ENCODE measurements at regions not wholly inside any gene's neighbourhood (a gene's known extent, or its start where the extent isn't known, plus 50 kb on each side); places are given as distances from the start of the nearest gene placed in this dataset.

- Histone ChIP-seq H3K27ac (ENCODE audit: low read depth in 1 of 3, low read length in 2 of 3) (no peak overlapping the region), H3K4me3 (ENCODE audit: low read depth in 1 of 3, low read length in 3 of 3) (no peak overlapping the region), H3K27me3 (ENCODE audit: control insufficient read depth in 3 of 3, insufficient read depth in 3 of 3, low read length in 3 of 3) (no peaks in the 10 kb centered on the region), H3K9me3 (ENCODE audit: control insufficient read depth in 2 of 2, insufficient read depth in 1 of 2, low read depth in 1 of 2, low read length in 1 of 2) (no peaks in the 10 kb centered on the region), H3K36me3 (ENCODE audit: control insufficient read depth in 3 of 3, insufficient read depth in 2 of 3, low read depth in 1 of 3, low read length in 3 of 3) (no peaks in the 10 kb centered on the region), H3K4me1 (ENCODE audit: control insufficient read depth in 3 of 3, insufficient read depth in 2 of 3, low read depth in 1 of 3, low read length in 2 of 3) (no peaks in the 10 kb centered on the region)
- 81 to 84% (median 82%) methylated on average over 1 of the region's 1 CpG for WGBS, 3 donors
- FAIRE-seq, result no peak
- no peak for DNase-seq
Observed at GRCh38 chr3:8189051-8189450, 312.6 kb upstream of the LMCD1 start.

- FAIRE-seq (no peak), DNase-seq (no peak)
- Histone ChIP-seq H3K27ac (ENCODE audit: low read depth in 1 of 3, low read length in 2 of 3) (no peak overlapping the region), H3K4me1 (ENCODE audit: control insufficient read depth in 3 of 3, insufficient read depth in 2 of 3, low read depth in 1 of 3, low read length in 2 of 3) (no peaks in the 10 kb centered on the region), H3K4me3 (ENCODE audit: low read depth in 1 of 3, low read length in 3 of 3) (no peak overlapping the region), H3K27me3 (ENCODE audit: control insufficient read depth in 3 of 3, insufficient read depth in 3 of 3, low read length in 3 of 3) (no peaks in the 10 kb centered on the region), H3K9me3 (ENCODE audit: control insufficient read depth in 2 of 2, insufficient read depth in 1 of 2, low read depth in 1 of 2, low read length in 1 of 2) (no peaks in the 10 kb centered on the region), H3K36me3 (ENCODE audit: control insufficient read depth in 3 of 3, insufficient read depth in 2 of 3, low read depth in 1 of 3, low read length in 3 of 3) (no peaks in the 10 kb centered on the region)
- 83 to 88% (median 85%) methylated on average over 1 of the region's 1 CpG for WGBS, 3 donors
Observed at GRCh38 chr3:8191406-8191805, 310.2 kb upstream of the LMCD1 start.

- Histone ChIP-seq H3K36me3 (ENCODE audit: control insufficient read depth in 3 of 3, insufficient read depth in 2 of 3, low read depth in 1 of 3, low read length in 3 of 3) (no peaks in the 10 kb centered on the region), H3K27me3 (ENCODE audit: control insufficient read depth in 3 of 3, insufficient read depth in 3 of 3, low read length in 3 of 3) (no peaks in the 10 kb centered on the region), H3K4me1 (ENCODE audit: control insufficient read depth in 3 of 3, insufficient read depth in 2 of 3, low read depth in 1 of 3, low read length in 2 of 3) (no peaks in the 10 kb centered on the region), H3K27ac (ENCODE audit: low read depth in 1 of 3, low read length in 2 of 3) (no peak overlapping the region), H3K4me3 (ENCODE audit: low read depth in 1 of 3, low read length in 3 of 3) (no peak overlapping the region), H3K9me3 (ENCODE audit: control insufficient read depth in 2 of 2, insufficient read depth in 1 of 2, low read depth in 1 of 2, low read length in 1 of 2) (no peaks in the 10 kb centered on the region)
- FAIRE-seq (no peak), DNase-seq (no peak)
- 76 to 90% (median 77%) methylated on average over 2 of the region's 2 CpGs for WGBS, 3 donors
Observed at GRCh38 chr3:8197384-8197783, 304.2 kb upstream of the LMCD1 start.

GRCh38 chr3:8198605-8199004 lies 303.0 kb upstream of the LMCD1 start:
- Histone ChIP-seq H3K36me3 (ENCODE audit: control insufficient read depth in 3 of 3, insufficient read depth in 2 of 3, low read depth in 1 of 3, low read length in 3 of 3) (no peaks in the 10 kb centered on the region), H3K9me3 (ENCODE audit: control insufficient read depth in 2 of 2, insufficient read depth in 1 of 2, low read depth in 1 of 2, low read length in 1 of 2) (no peaks in the 10 kb centered on the region), H3K27me3 (ENCODE audit: control insufficient read depth in 3 of 3, insufficient read depth in 3 of 3, low read length in 3 of 3) (no peaks in the 10 kb centered on the region), H3K4me3 (ENCODE audit: low read depth in 1 of 3, low read length in 3 of 3) (no peak overlapping the region), H3K27ac (ENCODE audit: low read depth in 1 of 3, low read length in 2 of 3) (no peak overlapping the region), H3K4me1 (ENCODE audit: control insufficient read depth in 3 of 3, insufficient read depth in 2 of 3, low read depth in 1 of 3, low read length in 2 of 3) (no peaks in the 10 kb centered on the region)
- DNase-seq, result no peak
- 64 to 72% (median 65%) methylated on average over 4 of the region's 4 CpGs for WGBS, 3 donors
- FAIRE-seq, result no peak

GRCh38 chr3:8200996-8201395 lies 300.6 kb upstream of the LMCD1 start:
- WGBS, 3 donors, result 69 to 84% (median 70%) methylated on average over 3 of the region's 3 CpGs
- Histone ChIP-seq H3K4me1 (ENCODE audit: control insufficient read depth in 3 of 3, insufficient read depth in 2 of 3, low read depth in 1 of 3, low read length in 2 of 3) (no peaks in the 10 kb centered on the region), H3K4me3 (ENCODE audit: low read depth in 1 of 3, low read length in 3 of 3) (no peak overlapping the region), H3K9me3 (ENCODE audit: control insufficient read depth in 2 of 2, insufficient read depth in 1 of 2, low read depth in 1 of 2, low read length in 1 of 2) (no peaks in the 10 kb centered on the region), H3K36me3 (ENCODE audit: control insufficient read depth in 3 of 3, insufficient read depth in 2 of 3, low read depth in 1 of 3, low read length in 3 of 3) (no peaks in the 10 kb centered on the region), H3K27ac (ENCODE audit: low read depth in 1 of 3, low read length in 2 of 3) (no peak overlapping the region), H3K27me3 (ENCODE audit: control insufficient read depth in 3 of 3, insufficient read depth in 3 of 3, low read length in 3 of 3) (no peaks in the 10 kb centered on the region)
- FAIRE-seq (no peak), DNase-seq (no peak)

GRCh38 chr3:8201886-8202285 lies 299.7 kb upstream of the LMCD1 start:
- H3K27ac ChIP-seq (ENCODE audit: low read depth in 1 of 3, low read length in 2 of 3), result no peak overlapping the region
- DNase-seq, result no peak
- H3K9me3 ChIP-seq (ENCODE audit: control insufficient read depth in 2 of 2, insufficient read depth in 1 of 2, low read depth in 1 of 2, low read length in 1 of 2), result no peaks in the 10 kb centered on the region
- no peaks in the 10 kb centered on the region for H3K4me1 ChIP-seq (ENCODE audit: control insufficient read depth in 3 of 3, insufficient read depth in 2 of 3, low read depth in 1 of 3, low read length in 2 of 3)
- H3K36me3 ChIP-seq (ENCODE audit: control insufficient read depth in 3 of 3, insufficient read depth in 2 of 3, low read depth in 1 of 3, low read length in 3 of 3), result no peaks in the 10 kb centered on the region
- no peak overlapping the region for H3K4me3 ChIP-seq (ENCODE audit: low read depth in 1 of 3, low read length in 3 of 3)
- no peaks in the 10 kb centered on the region for H3K27me3 ChIP-seq (ENCODE audit: control insufficient read depth in 3 of 3, insufficient read depth in 3 of 3, low read length in 3 of 3)
- no peak for FAIRE-seq
- WGBS, 3 donors, result 60 to 83% (median 75%) methylated on average over 4 of the region's 4 CpGs

- H3K4me3 ChIP-seq (ENCODE audit: low read depth in 1 of 3, low read length in 3 of 3), result no peak overlapping the region
Observed at GRCh38 chr3:8204331-8204730, 297.3 kb upstream of the LMCD1 start.

GRCh38 chr3:8204853-8205650 lies 296.6 kb upstream of the LMCD1 start:
- DNase-seq (no peak), FAIRE-seq (no peak)
- no peaks in the 10 kb centered on the region for H3K4me1 ChIP-seq (ENCODE audit: control insufficient read depth in 3 of 3, insufficient read depth in 2 of 3, low read depth in 1 of 3, low read length in 2 of 3)
- H3K9me3 ChIP-seq (ENCODE audit: control insufficient read depth in 2 of 2, insufficient read depth in 1 of 2, low read depth in 1 of 2, low read length in 1 of 2), result no peaks in the 10 kb centered on the region
- WGBS, 3 donors, result 72 to 77% (median 76%) methylated on average over 5 of the region's 5 CpGs
- H3K36me3 ChIP-seq (ENCODE audit: control insufficient read depth in 3 of 3, insufficient read depth in 2 of 3, low read depth in 1 of 3, low read length in 3 of 3), result no peaks in the 10 kb centered on the region
- no peaks in the 10 kb centered on the region for H3K27me3 ChIP-seq (ENCODE audit: control insufficient read depth in 3 of 3, insufficient read depth in 3 of 3, low read length in 3 of 3)
- no peak overlapping the region for H3K4me3 ChIP-seq (ENCODE audit: low read depth in 1 of 3, low read length in 3 of 3)
- no peak overlapping the region for H3K27ac ChIP-seq (ENCODE audit: low read depth in 1 of 3, low read length in 2 of 3)

More at GRCh38 chr3:8204331-8204730, 297.3 kb upstream of the LMCD1 start:
- H3K27ac ChIP-seq (ENCODE audit: low read depth in 1 of 3, low read length in 2 of 3), result no peak overlapping the region
- DNase-seq (no peak), FAIRE-seq (no peak)
- WGBS, 3 donors, result 74 to 87% (median 77%) methylated on average over 5 of the region's 5 CpGs
- H3K9me3 ChIP-seq (ENCODE audit: control insufficient read depth in 2 of 2, insufficient read depth in 1 of 2, low read depth in 1 of 2, low read length in 1 of 2), result no peaks in the 10 kb centered on the region
- H3K36me3 ChIP-seq (ENCODE audit: control insufficient read depth in 3 of 3, insufficient read depth in 2 of 3, low read depth in 1 of 3, low read length in 3 of 3), result no peaks in the 10 kb centered on the region
- H3K27me3 ChIP-seq (ENCODE audit: control insufficient read depth in 3 of 3, insufficient read depth in 3 of 3, low read length in 3 of 3), result no peaks in the 10 kb centered on the region
- H3K4me1 ChIP-seq (ENCODE audit: control insufficient read depth in 3 of 3, insufficient read depth in 2 of 3, low read depth in 1 of 3, low read length in 2 of 3), result no peaks in the 10 kb centered on the region

GRCh38 chr3:8205881-8206280 lies 295.7 kb upstream of the LMCD1 start:
- Histone ChIP-seq H3K4me3 (ENCODE audit: low read depth in 1 of 3, low read length in 3 of 3) (no peak overlapping the region), H3K9me3 (ENCODE audit: control insufficient read depth in 2 of 2, insufficient read depth in 1 of 2, low read depth in 1 of 2, low read length in 1 of 2) (no peaks in the 10 kb centered on the region), H3K36me3 (ENCODE audit: control insufficient read depth in 3 of 3, insufficient read depth in 2 of 3, low read depth in 1 of 3, low read length in 3 of 3) (no peaks in the 10 kb centered on the region), H3K27ac (ENCODE audit: low read depth in 1 of 3, low read length in 2 of 3) (no peak overlapping the region), H3K27me3 (ENCODE audit: control insufficient read depth in 3 of 3, insufficient read depth in 3 of 3, low read length in 3 of 3) (no peaks in the 10 kb centered on the region), H3K4me1 (ENCODE audit: control insufficient read depth in 3 of 3, insufficient read depth in 2 of 3, low read depth in 1 of 3, low read length in 2 of 3) (no peaks in the 10 kb centered on the region)
- WGBS, 3 donors, result 53 to 68% (median 60%) methylated on average over 2 of the region's 2 CpGs
- DNase-seq (no peak), FAIRE-seq (no peak)

Data from small intestine (tissue), 7 donors.